Tibial nerve (tissue), 4 donors: ENCODE measurements at regions not wholly inside any gene's neighbourhood (a gene's known extent, or its start where the extent isn't known, plus 50 kb on each side); places are given as distances from the start of the nearest gene placed in this dataset.

ENCODE experiments used
- EP300 ChIP-seq, 2 donors: sonication (generic); formaldehyde crosslinking; IDR thresholded peaks; one replicate each; pipeline ENCODE4 v1.6.1; 2017; ENCODE audit warnings: antibody characterized with exemption in 2 of 2, mild to moderate bottlenecking in 1 of 2
- TF ChIP-seq, protein P1 (sequence below), 5 experiments: fragments of 200-600 bp in 3 of 5; fragments of 450-650 bp in 2 of 5; sonication (generic) in 3 of 5; IDR thresholded peaks; one replicate each; pipeline ENCODE4 v1.5.1; 2016 to 2019; ENCODE audit warnings: antibody characterized with exemption in 5 of 5, mild to moderate bottlenecking in 3 of 5, moderate library complexity in 2 of 5

DNA sequence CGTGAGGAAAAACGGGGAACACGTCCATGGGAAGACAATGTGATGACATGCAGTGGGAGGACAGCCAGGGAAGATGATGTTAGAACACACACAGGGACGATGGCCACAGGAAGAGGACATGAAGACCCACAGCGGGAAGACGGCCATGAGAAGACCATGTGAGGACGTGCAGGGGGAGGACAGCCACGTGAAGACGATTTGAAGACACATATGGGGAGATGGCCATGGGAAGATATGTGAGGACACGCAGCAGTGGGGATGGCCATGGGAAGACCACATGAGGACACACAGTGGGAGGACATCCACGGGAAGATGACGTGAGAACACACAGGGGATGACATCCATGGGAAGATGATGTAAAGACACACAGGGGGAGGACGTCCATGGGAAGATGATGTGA is 83.8 kb downstream of the UQCRFS1 start:
- TF ChIP-seq, protein P1, sequence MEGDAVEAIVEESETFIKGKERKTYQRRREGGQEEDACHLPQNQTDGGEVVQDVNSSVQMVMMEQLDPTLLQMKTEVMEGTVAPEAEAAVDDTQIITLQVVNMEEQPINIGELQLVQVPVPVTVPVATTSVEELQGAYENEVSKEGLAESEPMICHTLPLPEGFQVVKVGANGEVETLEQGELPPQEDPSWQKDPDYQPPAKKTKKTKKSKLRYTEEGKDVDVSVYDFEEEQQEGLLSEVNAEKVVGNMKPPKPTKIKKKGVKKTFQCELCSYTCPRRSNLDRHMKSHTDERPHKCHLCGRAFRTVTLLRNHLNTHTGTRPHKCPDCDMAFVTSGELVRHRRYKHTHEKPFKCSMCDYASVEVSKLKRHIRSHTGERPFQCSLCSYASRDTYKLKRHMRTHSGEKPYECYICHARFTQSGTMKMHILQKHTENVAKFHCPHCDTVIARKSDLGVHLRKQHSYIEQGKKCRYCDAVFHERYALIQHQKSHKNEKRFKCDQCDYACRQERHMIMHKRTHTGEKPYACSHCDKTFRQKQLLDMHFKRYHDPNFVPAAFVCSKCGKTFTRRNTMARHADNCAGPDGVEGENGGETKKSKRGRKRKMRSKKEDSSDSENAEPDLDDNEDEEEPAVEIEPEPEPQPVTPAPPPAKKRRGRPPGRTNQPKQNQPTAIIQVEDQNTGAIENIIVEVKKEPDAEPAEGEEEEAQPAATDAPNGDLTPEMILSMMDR (IDR thresholded peaks at IDR 0.05) = no peak
- TF ChIP-seq EP300 (IDR thresholded peaks at IDR 0.05) = no peak
